ENCODE measurements at regions not wholly inside any gene's neighbourhood (a gene's known extent, or its start where the extent isn't known, plus 50 kb on each side); places are given as distances from the start of the nearest gene placed in this dataset.

- TF ChIP-seq CTCF (IDR thresholded peaks at IDR 0.05): no peak
- TF ChIP-seq ATOH8 (CRISPR knock-in tag; IDR thresholded peaks at IDR 0.05; ENCODE audit: low read depth): no peak
- no peak for TF ChIP-seq GATA3 (IDR thresholded peaks at IDR 0.05; ENCODE audit: borderline replicate concordance)
- TF ChIP-seq HDAC2 (IDR thresholded peaks at IDR 0.05): no peak
These were observed 346.6 kb upstream of the KAZN start (continued) for GRCh38 chr1:14251871-14252270.

- ATAC-seq (no peak), FAIRE-seq (no peak), DNase-seq (ENCODE audit: low read depth in 1 of 2, low spot score in 1 of 2) (no peak)
- Histone ChIP-seq H3K4me3 (no peak overlapping the region), H3K4me1 (no peaks in the 10 kb centered on the region), H3K4me2 (no peak overlapping the region), H3K27ac (no peak overlapping the region), H3K9me3 (no peaks in the 10 kb centered on the region)
- TF ChIP-seq ATOH8 (CRISPR knock-in tag; IDR thresholded peaks at IDR 0.05; ENCODE audit: low read depth) (no peak), CBX2 (IDR thresholded peaks at IDR 0.05; ENCODE audit: borderline replicate concordance, low read depth) (no peak), FOSL2 (IDR thresholded peaks at IDR 0.05) (no peak), FOSL2 (CRISPR knock-in tag; IDR thresholded peaks at IDR 0.05) (no peak), HOXA7 (CRISPR knock-in tag; IDR thresholded peaks at IDR 0.05) (no peak), HOXB13 (CRISPR knock-in tag; IDR thresholded peaks at IDR 0.05; ENCODE audit: low read depth) (no peak), RFX5 (IDR thresholded peaks at IDR 0.05) (no peak), POLR2AphosphoS2 (conservative IDR thresholded peaks at IDR 0.05; ENCODE audit: low read length) (no peak), KDM5A (IDR thresholded peaks at IDR 0.05) (no peak), FOXS1 (CRISPR knock-in tag; IDR thresholded peaks at IDR 0.05) (no peak), REST (IDR thresholded peaks at IDR 0.05) (no peak), CHD2 (IDR thresholded peaks at IDR 0.05; ENCODE audit: low read length, partially characterized antibody) (no peak), EHMT2 (IDR thresholded peaks at IDR 0.05; ENCODE audit: low read depth) (no peak), RAD21 (conservative IDR thresholded peaks at IDR 0.05 in 1 of 2, IDR thresholded peaks at IDR 0.05 in 1 of 2) (no peak)
- 17% methylated on average over 7 of the region's 7 CpGs for WGBS (ENCODE audit: missing lambda C conversion rate)
- CTCF ChIA-PET: no interaction called here
- POLR2A ChIA-PET: no interaction called here
These were observed 344.8 kb upstream of the KAZN start for GRCh38 chr1:14253676-14254075.

- WGBS (ENCODE audit: missing lambda C conversion rate): 12% methylated on average over 6 of the region's 6 CpGs
- TF ChIP-seq FOXS1 (CRISPR knock-in tag; IDR thresholded peaks at IDR 0.05): no peak
- no peak for TF ChIP-seq POLR2A (IDR thresholded peaks at IDR 0.05; ENCODE audit: low read length)
- no peak for TF ChIP-seq HEYL (CRISPR knock-in tag; IDR thresholded peaks at IDR 0.05)
- TF ChIP-seq CTCF (IDR thresholded peaks at IDR 0.05): no peak
- TF ChIP-seq KDM5A (IDR thresholded peaks at IDR 0.05): no peak
- TF ChIP-seq BHLHE40 (IDR thresholded peaks at IDR 0.05; ENCODE audit: low read depth, low read length): no peak
- no peak for TF ChIP-seq HMGXB4 (CRISPR knock-in tag; IDR thresholded peaks at IDR 0.05; ENCODE audit: borderline replicate concordance)
- no peak for TF ChIP-seq ZSCAN20 (CRISPR knock-in tag; IDR thresholded peaks at IDR 0.05)
- no peak for TF ChIP-seq NFE2L2 (conservative IDR thresholded peaks at IDR 0.05; ENCODE audit: low read length)
- no peak for TF ChIP-seq CHD4 (IDR thresholded peaks at IDR 0.05; ENCODE audit: borderline replicate concordance)
- no peak for TF ChIP-seq JUNB (IDR thresholded peaks at IDR 0.05)
- no peak for TF ChIP-seq ZNF302 (CRISPR knock-in tag; IDR thresholded peaks at IDR 0.05)
- no peak for TF ChIP-seq CBX2 (IDR thresholded peaks at IDR 0.05; ENCODE audit: borderline replicate concordance, low read depth)
- POLR2A ChIA-PET: no interaction called here
- DNase-seq (ENCODE audit: low read depth in 1 of 2, low spot score in 1 of 2) (no peak), FAIRE-seq (no peak), ATAC-seq (no peak)
- Histone ChIP-seq H3K9me3 (no peaks in the 10 kb centered on the region), H3K4me2 (no peak overlapping the region), H3K27ac (no peak overlapping the region), H3K4me3 (no peak overlapping the region), H3K4me1 (no peaks in the 10 kb centered on the region)
- CTCF ChIA-PET: no interaction called here
These were observed 344.2 kb upstream of the KAZN start for GRCh38 chr1:14254251-14254650.
